Activated T-cell treated with anti-CD3 and anti-CD28 coated beads, Interleukin-2, amount 50 U/mL, for 4 hours (primary cell): ENCODE measurements at regions not wholly inside any gene's neighbourhood (a gene's known extent, or its start where the extent isn't known, plus 50 kb on each side); places are given as distances from the start of the nearest gene placed in this dataset.
"Not testable (repeated sequence)": the region's sequence is repeated elsewhere in the genome, so short reads cannot be mapped to it uniquely, and the experiment has no call there.

Source experiments
- ATAC-seq, 2 donors: fragments of 200-7000 bp; cut with Tn5 transposase; one replicate each; pipeline ENCODE4 v1.10.0; 2021
- DNase-seq: peaks from one replicate; pipeline ENCODE4 v3.0.0-alpha.2; 2020
- H3K27me3 Mint-ChIP-seq: one replicate; pipeline ENCODE4 v1.8.0; 2021; ENCODE audit warnings: low read depth, mixed read lengths
- H3K36me3 Mint-ChIP-seq: one replicate; pipeline ENCODE4 v1.8.0; 2022; ENCODE audit warnings: mixed read lengths; ENCODE audit not compliant: insufficient read depth
- H3K4me1 Mint-ChIP-seq: one replicate; pipeline ENCODE4 v1.8.0; 2021; ENCODE audit warnings: low read depth, mixed read lengths
- H3K4me3 Mint-ChIP-seq: one replicate; pipeline ENCODE4 v1.8.0; 2021; ENCODE audit warnings: mild to moderate bottlenecking, moderate library complexity, mixed read lengths
- H3K9me3 Mint-ChIP-seq: one replicate; pipeline ENCODE4 v1.8.0; 2021; ENCODE audit warnings: mixed read lengths

- not testable (repeated sequence) for H3K36me3 Mint-ChIP-seq, ATAC-seq, DNase-seq, H3K4me1 Mint-ChIP-seq, H3K4me3 Mint-ChIP-seq, H3K9me3 Mint-ChIP-seq
- peaks cover 31% of the 10 kb centered on the region for H3K27me3 Mint-ChIP-seq
Observed at GRCh38 chr1:157351800-157352199, 200.5 kb downstream of the FCRL5 start.

GRCh38 chr1:157348538-157349480 lies 203.5 kb downstream of the FCRL5 start:
- Mint-ChIP-seq H3K27me3 (peaks cover 46% of the 10 kb centered on the region), H3K9me3 (no peaks in the 10 kb centered on the region), H3K36me3 (no peaks in the 10 kb centered on the region), H3K4me1 (no peaks in the 10 kb centered on the region), H3K4me3 (no peak overlapping the region)
- ATAC-seq (no peak), DNase-seq (no peak)

DNA sequence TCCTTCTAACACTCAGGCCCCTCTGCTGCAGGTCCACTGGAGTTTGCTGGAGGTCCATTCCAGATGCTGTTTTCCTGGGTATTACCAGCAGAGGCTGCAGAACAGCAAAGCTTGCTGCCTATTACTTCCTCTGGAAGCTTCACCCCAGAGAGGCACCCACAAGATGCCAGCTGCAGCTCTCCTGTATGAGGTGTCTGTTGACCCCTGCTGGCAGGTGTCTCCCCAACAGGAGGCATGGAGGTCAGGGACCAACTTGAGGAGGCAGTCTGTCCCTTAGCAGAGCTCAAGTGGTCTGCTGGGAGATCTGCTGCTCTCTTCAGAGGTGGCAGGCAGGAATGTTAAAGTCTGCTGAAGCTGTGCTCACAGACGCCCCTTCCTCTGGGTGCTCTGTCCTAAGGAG lies 204.8 kb downstream of the FCRL5 start:
- ATAC-seq (no peak), DNase-seq (no peak)
- Mint-ChIP-seq H3K36me3 (no peaks in the 10 kb centered on the region), H3K27me3 (peaks cover 46% of the 10 kb centered on the region), H3K4me3 (no peak overlapping the region), H3K9me3 (no peaks in the 10 kb centered on the region), H3K4me1 (no peaks in the 10 kb centered on the region)

- not testable (repeated sequence) for H3K9me3 Mint-ChIP-seq, H3K4me3 Mint-ChIP-seq, DNase-seq, H3K36me3 Mint-ChIP-seq, ATAC-seq, H3K4me1 Mint-ChIP-seq
- peaks cover 12% of the 10 kb centered on the region for H3K27me3 Mint-ChIP-seq
Observed at GRCh38 chr1:157337785-157338184, 199.6 kb upstream of the ETV3 start.

GRCh38 chr1:157335056-157335455 lies 196.9 kb upstream of the ETV3 start:
- Mint-ChIP-seq H3K36me3 (no peaks in the 10 kb centered on the region), H3K4me3 (no peak overlapping the region), H3K27me3 (peaks cover 16% of the 10 kb centered on the region), H3K4me1 (no peaks in the 10 kb centered on the region), H3K9me3 (peaks cover 10% of the 10 kb centered on the region)
- DNase-seq (no peak), ATAC-seq (no peak)

- Mint-ChIP-seq H3K36me3 (no peaks in the 10 kb centered on the region), H3K4me3 (no peak overlapping the region), H3K9me3 (peaks cover 10% of the 10 kb centered on the region), H3K27me3 (peaks cover 20% of the 10 kb centered on the region), H3K4me1 (no peaks in the 10 kb centered on the region)
- DNase-seq (no peak), ATAC-seq (no peak)
Observed at GRCh38 chr1:157334041-157334440, 195.8 kb upstream of the ETV3 start.

- H3K9me3 Mint-ChIP-seq, ATAC-seq, H3K36me3 Mint-ChIP-seq, DNase-seq, H3K4me3 Mint-ChIP-seq, H3K4me1 Mint-ChIP-seq: not testable (repeated sequence)
- peaks cover 36% of the 10 kb centered on the region for H3K27me3 Mint-ChIP-seq
Observed at GRCh38 chr1:157330177-157330576, 192.0 kb upstream of the ETV3 start.

GRCh38 chr1:157328120-157328519 lies 189.9 kb upstream of the ETV3 start:
- not testable (repeated sequence) for DNase-seq, H3K36me3 Mint-ChIP-seq, ATAC-seq, H3K4me1 Mint-ChIP-seq, H3K4me3 Mint-ChIP-seq
- Mint-ChIP-seq H3K27me3 (peaks cover 36% of the 10 kb centered on the region), H3K9me3 (peaks cover 14% of the 10 kb centered on the region)

GRCh38 chr1:157326173-157326859 lies 188.1 kb upstream of the ETV3 start:
- DNase-seq (no peak), ATAC-seq (no peak)
- Mint-ChIP-seq H3K4me1 (no peaks in the 10 kb centered on the region), H3K36me3 (no peaks in the 10 kb centered on the region), H3K27me3 (peaks cover 34% of the 10 kb centered on the region), H3K9me3 (peaks cover 13% of the 10 kb centered on the region), H3K4me3 (no peak overlapping the region)

GRCh38 chr1:157325220-157325619 lies 187.0 kb upstream of the ETV3 start:
- DNase-seq = no peak
- Mint-ChIP-seq H3K9me3 (peaks cover 9% of the 10 kb centered on the region), H3K27me3 (peaks cover 37% of the 10 kb centered on the region), H3K36me3 (no peaks in the 10 kb centered on the region), H3K4me1 (no peaks in the 10 kb centered on the region), H3K4me3 (no peak overlapping the region)
- ATAC-seq = no peak

- Mint-ChIP-seq H3K27me3 (peaks cover 34% of the 10 kb centered on the region), H3K9me3 (peaks cover 32% of the 10 kb centered on the region)
- DNase-seq, H3K36me3 Mint-ChIP-seq, ATAC-seq, H3K4me3 Mint-ChIP-seq, H3K4me1 Mint-ChIP-seq: not testable (repeated sequence)
Observed at GRCh38 chr1:157321972-157322371, 183.8 kb upstream of the ETV3 start.

- Mint-ChIP-seq H3K27me3 (peaks cover 19% of the 10 kb centered on the region), H3K4me3 (no peak overlapping the region)
Observed at GRCh38 chr1:157319567-157319966, 181.4 kb upstream of the ETV3 start.

DNA sequence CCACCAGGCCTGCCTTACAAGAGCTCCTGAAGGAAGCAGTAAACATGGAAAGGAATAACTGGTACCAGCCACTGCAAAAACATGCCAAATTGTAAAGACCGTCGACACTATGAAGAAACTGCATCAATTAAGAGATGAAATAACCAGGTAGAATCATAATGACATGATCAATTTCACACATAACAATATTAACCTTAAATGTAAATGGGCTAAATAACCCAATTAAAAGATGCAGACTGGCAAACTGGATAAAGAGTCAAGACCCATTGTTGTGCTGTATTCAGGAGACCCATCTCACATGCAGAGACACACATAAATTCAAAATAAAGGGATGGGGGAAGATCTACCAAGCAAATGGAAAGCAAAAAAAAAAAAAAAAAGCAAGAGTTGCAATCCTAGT lies 179.0 kb upstream of the ETV3 start:
- not testable (repeated sequence) for DNase-seq, H3K4me1 Mint-ChIP-seq, H3K4me3 Mint-ChIP-seq, H3K36me3 Mint-ChIP-seq, ATAC-seq
- Mint-ChIP-seq H3K27me3 (peaks cover 30% of the 10 kb centered on the region), H3K9me3 (peaks cover 30% of the 10 kb centered on the region)

More at GRCh38 chr1:157319567-157319966, 181.4 kb upstream of the ETV3 start:
- ATAC-seq = no peak
- H3K9me3 Mint-ChIP-seq = peaks cover 34% of the 10 kb centered on the region
- H3K4me1 Mint-ChIP-seq = no peaks in the 10 kb centered on the region
- DNase-seq = no peak
- peaks cover 2% of the 10 kb centered on the region for H3K36me3 Mint-ChIP-seq

DNA sequence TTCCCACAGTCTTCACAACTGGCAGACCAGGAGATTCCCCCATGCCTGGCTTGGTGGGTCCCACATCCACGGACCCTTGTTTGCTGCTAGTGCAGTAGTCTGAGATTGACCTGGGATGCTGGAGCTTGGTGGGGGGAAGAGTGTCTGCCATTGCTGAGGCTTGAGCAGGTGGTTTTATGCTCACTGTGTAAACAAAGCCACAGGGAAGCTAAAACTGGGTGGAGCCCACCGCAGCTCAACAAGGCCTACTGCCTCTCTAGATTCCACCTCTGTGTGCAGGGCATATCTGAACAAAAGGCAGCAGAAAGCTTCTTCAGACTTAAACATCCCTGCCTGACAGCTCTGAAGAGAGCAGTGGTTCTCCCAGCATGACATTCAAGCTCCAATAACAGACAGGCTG lies 177.3 kb upstream of the ETV3 start:
- no peak overlapping the region for H3K4me3 Mint-ChIP-seq
- peaks cover 30% of the 10 kb centered on the region for H3K27me3 Mint-ChIP-seq
- peaks cover 30% of the 10 kb centered on the region for H3K9me3 Mint-ChIP-seq
- H3K4me1 Mint-ChIP-seq = no peaks in the 10 kb centered on the region
- H3K36me3 Mint-ChIP-seq = peaks cover 2% of the 10 kb centered on the region
- DNase-seq = no peak
- no peak for ATAC-seq

- DNase-seq = no peak
- H3K4me3 Mint-ChIP-seq = no peak overlapping the region
- H3K36me3 Mint-ChIP-seq = peaks cover 2% of the 10 kb centered on the region
- no peaks in the 10 kb centered on the region for H3K4me1 Mint-ChIP-seq
- peaks cover 31% of the 10 kb centered on the region for H3K27me3 Mint-ChIP-seq
- peaks cover 26% of the 10 kb centered on the region for H3K9me3 Mint-ChIP-seq
- ATAC-seq = no peak
Observed at GRCh38 chr1:157314408-157314807, 176.2 kb upstream of the ETV3 start.
